ENCODE measurements at regions not wholly inside any gene's neighbourhood (a gene's known extent, or its start where the extent isn't known, plus 50 kb on each side); places are given as distances from the start of the nearest gene placed in this dataset.

DNA sequence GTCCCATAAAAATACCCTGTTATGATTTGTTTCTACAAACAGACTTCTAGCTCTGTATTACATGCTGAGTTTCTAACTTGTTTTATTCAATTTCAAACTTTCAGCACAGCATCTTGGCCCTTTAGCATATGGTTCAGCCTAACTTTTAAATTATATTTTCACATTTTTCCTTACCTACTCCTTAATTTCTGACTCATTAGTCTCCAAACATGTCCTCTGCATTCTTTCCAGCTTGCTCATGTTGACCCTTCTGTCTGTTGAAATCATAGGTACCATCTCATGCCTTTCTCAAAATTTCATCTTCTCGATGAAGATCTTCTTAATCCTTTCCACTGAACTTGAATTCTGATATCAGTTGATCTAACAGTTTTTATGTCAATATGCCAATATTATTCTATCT, 200.9 kb upstream of the RIOK2 start:
- TF ChIP-seq CTCF (IDR thresholded peaks at IDR 0.05), result no peak
- no peak for TF ChIP-seq EZH2 (IDR thresholded peaks at IDR 0.05; ENCODE audit: borderline replicate concordance, insufficient read depth, low read depth, low read length, poor library complexity, severe bottlenecking)
